ENCODE measurements at regions not wholly inside any gene's neighbourhood (a gene's known extent, or its start where the extent isn't known, plus 50 kb on each side); places are given as distances from the start of the nearest gene placed in this dataset.

DNA sequence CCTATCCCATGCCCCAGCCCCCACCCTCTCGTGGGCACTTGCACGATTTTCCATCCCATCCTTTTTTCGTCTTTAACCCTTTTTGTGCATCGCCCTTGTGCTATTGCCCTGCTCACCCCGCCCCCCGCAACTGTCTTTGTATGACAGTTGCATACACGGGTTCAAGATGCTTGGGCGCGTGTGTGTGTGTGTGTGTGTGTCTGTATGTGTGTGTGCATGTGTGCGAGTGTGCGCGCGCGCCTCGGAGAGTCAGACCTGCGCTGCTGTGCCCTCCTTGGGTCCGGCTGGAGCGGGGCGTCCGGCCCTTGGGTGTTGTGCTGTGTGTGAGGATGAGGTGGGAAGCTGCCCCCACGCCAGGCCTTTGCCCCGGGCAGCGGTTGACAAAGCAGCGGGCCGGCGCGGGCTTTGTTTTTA lies 230.7 kb downstream of the HAUS1 start:
- Histone ChIP-seq H3K27ac (no peak overlapping the region), H4K20me1 (ENCODE audit: insufficient read depth) (no peaks in the 10 kb centered on the region), H3K27me3 (replicated peaks; ENCODE audit: insufficient read depth) (peaks cover 90% of the 10 kb centered on the region), H3K79me2 (ENCODE audit: insufficient read depth) (no peaks in the 10 kb centered on the region), H3K4me3 (no peak overlapping the region), H3F3A (ENCODE audit: insufficient read depth) (no peaks in the 10 kb centered on the region), H2AFZ (no peak overlapping the region), H3K9me3 (ENCODE audit: low read depth) (no peaks in the 10 kb centered on the region), H3K4me1 (ENCODE audit: insufficient read depth) (no peaks in the 10 kb centered on the region), H3K4me2 (ENCODE audit: unreplicated experiment) (no peak overlapping the region), H3K9ac (no peak overlapping the region), H3K36me3 (ENCODE audit: low read depth) (no peaks in the 10 kb centered on the region), H3K9me2 (ENCODE audit: insufficient read depth) (no peaks in the 10 kb centered on the region)
- in situ Hi-C loops (cut with MboI): no loop called here
- TF ChIP-seq EZH2phosphoT487 (IDR thresholded peaks at IDR 0.05; ENCODE audit: insufficient read depth, low read depth): no peak
- TF ChIP-seq EZH2 (IDR thresholded peaks at IDR 0.05; ENCODE audit: insufficient read depth, poor library complexity, severe bottlenecking): peak; percentile 72
- no peak for DNase-seq
- WGBS, 2 experiments (ENCODE audit: low coverage in 1 of 2, low lambda C conversion rate in 2 of 2, missing lambda C conversion rate in 2 of 2): 11 to 13% methylated on average over 27 of the region's 27 CpGs

DNA sequence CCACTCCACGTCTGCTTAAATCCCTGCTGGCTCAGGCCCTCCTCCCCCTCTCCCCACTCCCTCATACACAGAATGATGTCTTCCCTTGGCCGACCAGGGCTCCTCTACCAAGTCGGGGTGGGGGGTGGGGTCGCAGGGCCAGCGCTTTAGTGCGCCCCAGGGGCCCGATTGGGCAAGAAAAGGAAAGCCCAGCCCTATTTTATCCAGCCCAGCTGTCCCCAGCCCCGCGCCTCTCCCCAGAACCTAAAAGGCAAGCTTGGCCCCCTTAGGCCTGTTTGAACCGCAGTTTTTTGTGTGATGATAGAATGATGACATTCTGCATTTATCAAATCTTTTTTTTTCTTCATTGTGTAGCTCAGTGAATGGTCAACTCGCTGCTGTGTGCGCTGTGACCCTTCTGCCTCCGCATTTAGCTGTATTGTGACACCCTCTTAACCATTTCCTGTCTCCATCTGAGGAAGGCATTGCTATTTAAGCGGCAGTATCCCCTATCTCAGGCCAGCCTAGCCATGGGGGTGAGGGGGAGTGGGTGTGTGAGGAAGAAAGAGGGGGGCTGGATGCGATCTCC lies 231.4 kb downstream of the HAUS1 start:
- in situ Hi-C loops (cut with MboI): no loop called here
- Histone ChIP-seq H3K9me3 (ENCODE audit: low read depth) (no peaks in the 10 kb centered on the region), H3K27me3 (replicated peaks; ENCODE audit: insufficient read depth) (peaks cover 91% of the 10 kb centered on the region), H3K27ac (no peak overlapping the region), H3K4me3 (no peak overlapping the region), H3K4me2 (ENCODE audit: unreplicated experiment) (no peak overlapping the region), H3F3A (ENCODE audit: insufficient read depth) (no peaks in the 10 kb centered on the region), H3K36me3 (ENCODE audit: low read depth) (no peaks in the 10 kb centered on the region), H3K79me2 (ENCODE audit: insufficient read depth) (no peaks in the 10 kb centered on the region), H4K20me1 (ENCODE audit: insufficient read depth) (no peaks in the 10 kb centered on the region), H3K9ac (no peak overlapping the region), H2AFZ (no peak overlapping the region), H3K4me1 (ENCODE audit: insufficient read depth) (no peaks in the 10 kb centered on the region), H3K9me2 (ENCODE audit: insufficient read depth) (no peaks in the 10 kb centered on the region)
- TF ChIP-seq EZH2phosphoT487 (IDR thresholded peaks at IDR 0.05; ENCODE audit: insufficient read depth, low read depth): no peak
- WGBS, 2 experiments (ENCODE audit: low coverage in 1 of 2, low lambda C conversion rate in 2 of 2, missing lambda C conversion rate in 2 of 2): 51% methylated on average over 14 to 15 of the region's 15 CpGs
- DNase-seq: no peak

DNA sequence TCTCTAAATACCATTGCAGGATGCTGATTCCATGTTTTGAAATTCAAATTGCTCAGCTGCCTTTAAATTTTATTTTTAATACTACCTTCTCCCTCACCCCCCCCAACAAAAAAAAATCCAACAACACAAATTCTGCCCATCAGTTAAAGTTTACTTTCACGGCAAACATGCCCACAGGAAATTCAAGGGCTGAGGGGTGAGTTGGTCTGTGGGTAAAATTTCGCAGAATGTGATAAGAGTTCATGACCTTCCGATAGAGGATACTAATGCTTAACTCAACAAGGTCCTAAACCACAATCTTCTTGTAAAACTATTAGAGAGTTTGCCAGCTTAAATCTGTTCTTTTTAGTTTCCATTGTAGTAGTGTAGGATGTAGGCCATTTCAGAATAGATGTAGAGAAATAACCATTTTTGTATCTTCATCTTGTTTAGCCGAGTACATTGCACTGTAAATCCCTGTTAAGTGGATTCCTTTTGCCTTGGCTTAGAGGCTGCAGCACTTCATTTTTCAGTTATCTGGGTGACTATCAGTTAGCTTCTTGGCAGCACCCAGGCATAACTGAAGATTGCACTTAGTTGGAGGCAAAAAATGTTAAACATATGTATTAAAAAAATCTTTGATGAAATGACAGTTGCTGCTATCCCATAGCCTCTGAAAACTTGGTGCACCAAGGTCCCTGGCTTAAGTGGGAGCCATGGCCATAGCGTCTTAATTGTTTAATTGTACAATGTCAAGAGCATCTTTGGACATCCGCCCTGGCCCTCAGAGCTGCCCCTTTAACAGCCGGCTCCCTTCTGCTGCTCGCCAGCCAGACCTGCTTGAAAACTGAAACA lies 232.3 kb downstream of the HAUS1 start:
- H3K27me3 ChIP-seq (replicated peaks; ENCODE audit: insufficient read depth): peaks cover 88% of the 10 kb centered on the region
- TF ChIP-seq EZH2phosphoT487 (IDR thresholded peaks at IDR 0.05; ENCODE audit: insufficient read depth, low read depth): no peak
- TF ChIP-seq EZH2 (IDR thresholded peaks at IDR 0.05; ENCODE audit: insufficient read depth, poor library complexity, severe bottlenecking): no peak

DNA sequence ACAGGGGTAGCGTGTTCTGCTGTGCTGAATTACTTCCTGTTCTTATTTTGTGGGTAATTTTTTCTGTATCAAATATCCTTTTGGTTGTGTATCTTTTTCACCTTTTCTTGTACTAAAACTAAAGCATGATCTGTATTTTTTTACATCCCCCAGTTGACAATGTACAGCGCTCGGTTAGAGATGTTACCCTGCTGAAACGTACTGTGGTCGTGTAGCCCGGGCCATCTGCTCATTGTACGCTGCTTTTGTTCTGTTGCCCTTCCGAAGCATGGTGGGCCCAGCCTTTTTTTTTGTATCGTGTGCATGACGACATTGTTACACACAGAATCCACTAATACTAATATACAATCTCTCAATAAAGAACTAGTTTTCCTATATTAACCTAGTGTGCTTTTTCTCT lies 233.1 kb downstream of the HAUS1 start:
- 49 to 55% methylated on average over 10 of the region's 10 CpGs for WGBS, 2 experiments (ENCODE audit: low coverage in 1 of 2, low lambda C conversion rate in 2 of 2, missing lambda C conversion rate in 2 of 2)
- no peaks in the 10 kb centered on the region for H3K4me1 ChIP-seq (ENCODE audit: insufficient read depth)
- TF ChIP-seq EZH2phosphoT487 (IDR thresholded peaks at IDR 0.05; ENCODE audit: insufficient read depth, low read depth) (no peak), EZH2 (IDR thresholded peaks at IDR 0.05; ENCODE audit: insufficient read depth, poor library complexity, severe bottlenecking) (no peak)
- H3K36me3 ChIP-seq (ENCODE audit: low read depth): no peaks in the 10 kb centered on the region
- no peaks in the 10 kb centered on the region for H4K20me1 ChIP-seq (ENCODE audit: insufficient read depth)
- in situ Hi-C loops (cut with MboI): no loop called here
- no peak overlapping the region for H2AFZ ChIP-seq
- peaks cover 80% of the 10 kb centered on the region for H3K27me3 ChIP-seq (replicated peaks; ENCODE audit: insufficient read depth)
- no peaks in the 10 kb centered on the region for H3K9me2 ChIP-seq (ENCODE audit: insufficient read depth)
- H3K27ac ChIP-seq: no peak overlapping the region
- H3K4me3 ChIP-seq: no peak overlapping the region
- H3K79me2 ChIP-seq (ENCODE audit: insufficient read depth): no peaks in the 10 kb centered on the region
- no peak for DNase-seq
- no peaks in the 10 kb centered on the region for H3F3A ChIP-seq (ENCODE audit: insufficient read depth)
- H3K9me3 ChIP-seq (ENCODE audit: low read depth): no peaks in the 10 kb centered on the region
- no peak overlapping the region for H3K9ac ChIP-seq
- H3K4me2 ChIP-seq (ENCODE audit: unreplicated experiment): no peak overlapping the region

More for the DNA sequence above, 232.3 kb downstream of the HAUS1 start:
- in situ Hi-C loops (cut with MboI): no loop called here
- no peaks in the 10 kb centered on the region for H3K9me3 ChIP-seq (ENCODE audit: low read depth)
- no peak overlapping the region for H3K4me3 ChIP-seq
- H3K9me2 ChIP-seq (ENCODE audit: insufficient read depth): no peaks in the 10 kb centered on the region
- no peaks in the 10 kb centered on the region for H4K20me1 ChIP-seq (ENCODE audit: insufficient read depth)
- H3K4me1 ChIP-seq (ENCODE audit: insufficient read depth): no peaks in the 10 kb centered on the region
- no peak overlapping the region for H3K9ac ChIP-seq
- no peaks in the 10 kb centered on the region for H3F3A ChIP-seq (ENCODE audit: insufficient read depth)
- H3K27ac ChIP-seq: no peak overlapping the region
- no peak overlapping the region for H3K4me2 ChIP-seq (ENCODE audit: unreplicated experiment)
- DNase-seq: no peak
- WGBS, 2 experiments (ENCODE audit: low coverage in 1 of 2, low lambda C conversion rate in 2 of 2, missing lambda C conversion rate in 2 of 2): 64 to 68% methylated on average over 8 of the region's 8 CpGs
- H2AFZ ChIP-seq: no peak overlapping the region
- no peaks in the 10 kb centered on the region for H3K36me3 ChIP-seq (ENCODE audit: low read depth)
- no peaks in the 10 kb centered on the region for H3K79me2 ChIP-seq (ENCODE audit: insufficient read depth)
